Adrenal gland (tissue), 5 donors: ENCODE measurements at regions not wholly inside any gene's neighbourhood (a gene's known extent, or its start where the extent isn't known, plus 50 kb on each side); places are given as distances from the start of the nearest gene placed in this dataset.

Experiments used
- CTCF ChIP-seq, 6 experiments: fragments of 450-650 bp in 4 of 6; fragments of 200-600 bp in 2 of 6; sonication (generic) in 1 of 6; IDR thresholded peaks; 1 replicate in 5 of 6; 2 replicates in 1 of 6; pipeline versions ENCODE4 v1.5.1 to v1.8.0; 2016 to 2021; ENCODE audit warnings: antibody characterized with exemption in 6 of 6, mild to moderate bottlenecking in 2 of 6, moderate library complexity in 1 of 6
- POLR2A ChIP-seq, 2 donors: fragments of 450-650 bp; IDR thresholded peaks; one replicate each; pipeline ENCODE4 v1.6.1; 2017; ENCODE audit warnings: antibody characterized with exemption in 2 of 2, mild to moderate bottlenecking in 2 of 2, moderate library complexity in 1 of 2
- donor health status: DM: no; HTN: no; CAD: no.

- TF ChIP-seq CTCF (IDR thresholded peaks at IDR 0.05): no peak
- TF ChIP-seq POLR2A (IDR thresholded peaks at IDR 0.05): no peak
Measured at GRCh38 chrX:115360220-115360781, 70.8 kb downstream of the LUZP4 start.
